ENCODE measurements at regions not wholly inside any gene's neighbourhood (a gene's known extent, or its start where the extent isn't known, plus 50 kb on each side); places are given as distances from the start of the nearest gene placed in this dataset.

GRCh38 chr17:5698959-5699358 is 114.7 kb upstream of the NLRP1 start:
- no peak for TF ChIP-seq TAF1 (IDR thresholded peaks at IDR 0.05; ENCODE audit: borderline replicate concordance, low read depth, low read length)
- TF ChIP-seq POLR2AphosphoS5 (IDR thresholded peaks at IDR 0.05; ENCODE audit: low read depth, low read length): no peak

Data from GM12892 (cell line).